ENCODE measurements at regions not wholly inside any gene's neighbourhood (a gene's known extent, or its start where the extent isn't known, plus 50 kb on each side); places are given as distances from the start of the nearest gene placed in this dataset.

DNA sequence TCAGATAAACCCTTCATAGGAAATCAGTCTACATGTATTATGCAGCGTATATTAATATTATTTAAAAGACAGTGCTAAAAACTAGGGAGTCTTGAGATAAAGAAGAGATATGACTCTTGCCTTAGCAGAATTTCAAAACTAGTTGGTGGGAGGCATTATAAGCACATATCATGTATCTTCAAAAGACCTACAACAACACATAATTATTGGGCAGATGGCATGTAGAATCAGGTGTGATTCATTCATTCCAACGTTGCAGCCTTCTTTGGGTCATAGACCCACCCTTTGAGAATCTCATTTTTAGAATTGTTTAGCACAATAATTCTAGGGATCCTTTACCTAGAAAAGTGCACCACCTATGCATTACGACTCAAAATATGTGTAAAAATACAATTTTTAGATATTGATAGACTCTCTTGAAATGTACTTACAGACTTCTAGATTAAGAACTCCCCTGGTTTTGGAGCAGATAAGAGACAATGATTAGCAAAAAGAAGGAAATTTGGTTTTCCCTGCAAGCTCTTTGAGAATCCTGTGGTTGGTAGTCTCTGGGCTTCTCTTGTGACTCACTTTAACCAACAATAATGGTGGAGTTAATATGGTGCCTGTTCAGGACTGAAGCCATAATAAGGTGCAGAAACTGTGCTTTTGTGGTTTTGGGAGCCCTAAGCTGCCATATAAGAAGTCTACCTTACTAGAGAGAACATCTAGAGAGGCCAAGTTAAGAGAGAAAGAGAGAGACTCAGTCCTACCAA, 85.3 kb upstream of the RGS4 start:
- H3K4me3 Mint-ChIP-seq (ENCODE audit: low read depth) = no peak overlapping the region
- H3K9me3 Mint-ChIP-seq = no peaks in the 10 kb centered on the region
- intact Hi-C loops (cut with micrococcal nuclease) = no loop called here
- no peaks in the 10 kb centered on the region for H3K4me1 Mint-ChIP-seq (ENCODE audit: low read depth)
- no peak for DNase-seq (ENCODE audit: low spot score)
- H3K27ac Mint-ChIP-seq = no peak overlapping the region
- H3K27me3 Mint-ChIP-seq (ENCODE audit: low read depth) = peaks cover 3% of the 10 kb centered on the region
- no peaks in the 10 kb centered on the region for H3K36me3 Mint-ChIP-seq (ENCODE audit: low read depth)

- H3K27me3 Mint-ChIP-seq (ENCODE audit: low read depth) = peaks cover 3% of the 10 kb centered on the region
- no peaks in the 10 kb centered on the region for H3K4me1 Mint-ChIP-seq (ENCODE audit: low read depth)
- intact Hi-C loops (cut with micrococcal nuclease) = no loop called here
- DNase-seq (ENCODE audit: low spot score) = no peak
- no peaks in the 10 kb centered on the region for H3K9me3 Mint-ChIP-seq
- no peak overlapping the region for H3K4me3 Mint-ChIP-seq (ENCODE audit: low read depth)
- H3K27ac Mint-ChIP-seq = no peak overlapping the region
- H3K36me3 Mint-ChIP-seq (ENCODE audit: low read depth) = no peaks in the 10 kb centered on the region
Measured at GRCh38 chr1:162982364-162982763, 86.8 kb upstream of the RGS4 start.

DNA sequence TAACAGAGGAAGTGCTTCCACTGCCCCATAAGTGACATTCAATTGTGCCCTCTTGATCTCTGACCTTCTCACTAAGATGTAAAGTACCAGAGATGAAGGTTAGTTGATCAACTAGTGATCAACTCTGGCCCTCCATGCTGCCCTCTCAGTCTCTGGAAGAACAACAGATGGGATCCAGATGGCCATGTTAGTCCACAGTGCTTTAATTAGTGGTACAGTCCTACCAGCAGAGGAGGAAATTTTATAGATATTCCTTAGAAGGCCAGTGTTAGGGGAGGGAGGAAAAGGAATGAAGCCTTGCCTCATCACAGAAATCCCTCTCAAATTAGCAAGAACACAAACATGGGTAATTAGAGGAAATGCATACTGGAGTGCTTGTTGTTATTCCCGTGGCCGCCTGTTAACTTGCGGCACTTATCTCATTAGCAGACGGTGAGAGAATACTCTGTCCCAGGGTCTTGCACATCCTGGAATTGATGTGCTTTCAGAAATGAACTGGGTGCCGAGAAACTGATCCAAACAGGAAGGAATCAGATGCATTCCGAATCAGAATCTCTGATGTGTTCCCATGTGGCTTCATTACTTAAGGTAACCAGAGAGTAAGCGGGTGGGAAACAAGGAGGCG, 91.1 kb upstream of the RGS4 start:
- peaks cover 3% of the 10 kb centered on the region for H3K27me3 Mint-ChIP-seq (ENCODE audit: low read depth)
- no peaks in the 10 kb centered on the region for H3K9me3 Mint-ChIP-seq
- no peaks in the 10 kb centered on the region for H3K36me3 Mint-ChIP-seq (ENCODE audit: low read depth)
- no peak overlapping the region for H3K27ac Mint-ChIP-seq
- H3K4me1 Mint-ChIP-seq (ENCODE audit: low read depth) = no peaks in the 10 kb centered on the region
- DNase-seq (ENCODE audit: low spot score) = no peak
- H3K4me3 Mint-ChIP-seq (ENCODE audit: low read depth) = no peak overlapping the region
- intact Hi-C loops (cut with micrococcal nuclease) = no loop called here

DNA sequence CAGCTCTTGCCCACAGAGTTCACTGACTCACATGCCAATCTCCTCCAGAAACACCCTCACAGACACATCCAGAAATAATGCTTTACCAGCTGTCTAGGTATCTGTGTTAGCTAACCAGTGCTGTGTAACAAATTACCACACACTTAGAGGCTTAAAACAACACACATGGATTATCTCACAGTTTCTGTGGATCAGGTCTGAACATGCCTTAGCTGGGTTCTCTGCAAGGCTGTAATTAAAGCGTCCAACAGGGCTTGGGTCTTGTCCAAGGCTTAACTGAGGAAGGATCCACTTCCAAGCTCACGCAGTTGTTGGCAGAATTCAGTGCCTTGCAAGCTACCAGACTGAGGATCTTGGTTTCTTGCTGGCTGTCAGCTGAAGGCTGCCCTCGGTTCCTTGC, 92.5 kb upstream of the RGS4 start:
- Mint-ChIP-seq H3K27ac (no peak overlapping the region), H3K27me3 (ENCODE audit: low read depth) (peaks cover 4% of the 10 kb centered on the region), H3K36me3 (ENCODE audit: low read depth) (no peaks in the 10 kb centered on the region), H3K4me1 (ENCODE audit: low read depth) (no peaks in the 10 kb centered on the region), H3K9me3 (no peaks in the 10 kb centered on the region), H3K4me3 (ENCODE audit: low read depth) (no peak overlapping the region)
- DNase-seq (ENCODE audit: low spot score) = no peak
- intact Hi-C loops (cut with micrococcal nuclease) = no loop called here

DNA sequence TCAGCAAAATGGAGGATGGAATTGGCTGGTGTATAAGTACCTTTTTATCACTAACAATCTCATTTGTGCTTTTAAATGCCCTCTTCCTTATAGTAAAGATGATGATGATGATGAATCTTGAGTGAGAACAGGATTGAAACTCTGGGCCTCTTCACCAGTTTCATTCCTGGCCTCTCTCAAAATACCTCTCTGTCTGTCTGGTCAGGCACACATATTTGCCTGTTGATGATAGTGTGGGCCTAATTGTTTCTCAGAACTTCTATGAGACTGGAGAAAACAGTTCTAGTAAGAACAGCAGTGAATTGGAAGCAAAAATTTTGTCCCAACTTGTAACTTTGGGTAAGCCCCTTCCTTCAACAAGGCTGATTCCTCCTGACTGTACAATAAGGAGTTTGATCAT, 94.4 kb upstream of the RGS4 start:
- no peak for DNase-seq (ENCODE audit: low spot score)
- Mint-ChIP-seq H3K36me3 (ENCODE audit: low read depth) (no peaks in the 10 kb centered on the region), H3K4me1 (ENCODE audit: low read depth) (no peaks in the 10 kb centered on the region), H3K4me3 (ENCODE audit: low read depth) (no peak overlapping the region), H3K9me3 (no peaks in the 10 kb centered on the region), H3K27me3 (ENCODE audit: low read depth) (peaks cover 4% of the 10 kb centered on the region), H3K27ac (no peak overlapping the region)
- intact Hi-C loops (cut with micrococcal nuclease) = no loop called here

GRCh38 chr1:162973381-162973795, 95.8 kb upstream of the RGS4 start:
- Mint-ChIP-seq H3K9me3 (no peaks in the 10 kb centered on the region), H3K4me3 (ENCODE audit: low read depth) (no peak overlapping the region), H3K4me1 (ENCODE audit: low read depth) (no peaks in the 10 kb centered on the region), H3K36me3 (ENCODE audit: low read depth) (no peaks in the 10 kb centered on the region), H3K27me3 (ENCODE audit: low read depth) (peaks cover 4% of the 10 kb centered on the region), H3K27ac (no peak overlapping the region)
- no peak for DNase-seq (ENCODE audit: low spot score)
- intact Hi-C loops (cut with micrococcal nuclease) = no loop called here

- peaks cover 4% of the 10 kb centered on the region for H3K27me3 Mint-ChIP-seq (ENCODE audit: low read depth)
- H3K36me3 Mint-ChIP-seq (ENCODE audit: low read depth) = no peaks in the 10 kb centered on the region
- no peaks in the 10 kb centered on the region for H3K9me3 Mint-ChIP-seq
- DNase-seq (ENCODE audit: low spot score) = no peak
- intact Hi-C loops (cut with micrococcal nuclease) = no loop called here
- no peak overlapping the region for H3K4me3 Mint-ChIP-seq (ENCODE audit: low read depth)
- no peak overlapping the region for H3K27ac Mint-ChIP-seq
- no peaks in the 10 kb centered on the region for H3K4me1 Mint-ChIP-seq (ENCODE audit: low read depth)
Measured at GRCh38 chr1:162972773-162973172, 96.4 kb upstream of the RGS4 start.

- Mint-ChIP-seq H3K4me1 (ENCODE audit: low read depth) (no peaks in the 10 kb centered on the region), H3K36me3 (ENCODE audit: low read depth) (no peaks in the 10 kb centered on the region), H3K4me3 (ENCODE audit: low read depth) (no peak overlapping the region), H3K9me3 (no peaks in the 10 kb centered on the region), H3K27me3 (ENCODE audit: low read depth) (peaks cover 4% of the 10 kb centered on the region), H3K27ac (no peak overlapping the region)
- no peak for DNase-seq (ENCODE audit: low spot score)
- intact Hi-C loops (cut with micrococcal nuclease) = no loop called here
Measured at GRCh38 chr1:162970021-162970420, 99.1 kb upstream of the RGS4 start.

DNA sequence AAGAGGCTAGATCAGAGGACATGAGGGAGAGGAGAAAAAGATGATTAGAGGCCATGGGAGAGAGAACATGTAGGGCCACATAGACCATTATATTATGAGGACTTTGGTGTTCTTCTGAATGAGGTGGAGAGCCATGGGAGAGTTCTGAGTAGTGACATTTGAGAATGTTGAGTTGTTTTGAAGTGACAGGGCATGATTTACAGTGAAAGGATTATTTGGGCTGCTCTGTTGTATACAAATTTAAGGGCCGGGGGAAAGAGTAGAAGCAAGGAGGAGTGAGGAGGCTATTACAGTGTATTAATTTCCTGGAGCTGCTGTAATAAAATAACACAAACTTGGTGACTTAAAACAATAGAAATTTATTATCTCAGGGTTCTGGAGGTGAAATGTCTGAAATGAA, 102.5 kb upstream of the RGS4 start:
- H3K4me3 Mint-ChIP-seq (ENCODE audit: low read depth) = no peak overlapping the region
- H3K27ac Mint-ChIP-seq = no peak overlapping the region
- intact Hi-C loops (cut with micrococcal nuclease) = no loop called here
- DNase-seq (ENCODE audit: low spot score) = no peak
- no peaks in the 10 kb centered on the region for H3K27me3 Mint-ChIP-seq (ENCODE audit: low read depth)
- no peaks in the 10 kb centered on the region for H3K36me3 Mint-ChIP-seq (ENCODE audit: low read depth)
- no peaks in the 10 kb centered on the region for H3K9me3 Mint-ChIP-seq
- no peaks in the 10 kb centered on the region for H3K4me1 Mint-ChIP-seq (ENCODE audit: low read depth)

DNA sequence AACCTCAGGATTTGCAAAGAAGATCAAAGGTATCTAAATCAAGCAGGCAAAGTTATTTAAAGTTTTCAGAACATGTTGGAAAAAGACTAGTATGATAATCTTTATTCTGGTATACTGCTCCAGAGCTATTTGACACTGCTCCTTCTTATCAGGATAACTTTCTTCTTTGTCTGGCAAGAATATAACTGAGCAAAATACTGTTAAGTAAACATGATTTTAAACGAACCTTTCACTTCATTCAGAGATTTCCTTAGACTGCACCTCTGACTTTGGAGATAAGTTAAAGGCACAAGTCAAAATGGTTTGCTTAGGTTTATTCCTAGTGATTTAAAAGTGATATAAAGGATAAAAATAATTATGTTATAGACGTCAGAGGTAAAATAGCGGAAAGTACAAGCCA, 103.9 kb upstream of the CCDC190 start:
- Mint-ChIP-seq H3K27ac (no peak overlapping the region), H3K36me3 (ENCODE audit: low read depth) (no peaks in the 10 kb centered on the region), H3K4me3 (ENCODE audit: low read depth) (no peak overlapping the region), H3K27me3 (ENCODE audit: low read depth) (peaks cover 3% of the 10 kb centered on the region), H3K9me3 (no peaks in the 10 kb centered on the region), H3K4me1 (ENCODE audit: low read depth) (no peaks in the 10 kb centered on the region)
- intact Hi-C loops (cut with micrococcal nuclease) = no loop called here
- DNase-seq (ENCODE audit: low spot score) = no peak

DNA sequence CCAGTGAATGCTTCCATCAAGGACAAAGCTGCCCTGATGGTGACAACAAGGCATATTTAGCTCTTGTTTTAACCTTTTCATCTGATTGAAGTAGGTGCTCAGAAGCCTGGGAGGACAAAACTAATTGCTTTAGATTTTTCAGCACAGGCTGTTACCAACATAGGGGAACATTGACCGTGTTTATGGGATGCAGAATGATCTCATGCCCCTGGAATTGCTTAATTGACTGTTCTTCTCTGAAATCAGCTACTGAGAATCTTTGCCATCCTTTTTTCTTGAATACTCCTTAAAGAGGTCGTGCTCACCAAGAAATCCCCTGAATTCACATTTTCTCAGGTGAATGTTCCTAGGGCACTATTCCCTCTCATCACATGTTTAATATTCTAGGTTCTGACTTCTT, 95.9 kb upstream of the CCDC190 start:
- H3K27me3 Mint-ChIP-seq (ENCODE audit: low read depth) = peaks cover 3% of the 10 kb centered on the region
- no peak overlapping the region for H3K27ac Mint-ChIP-seq
- intact Hi-C loops (cut with micrococcal nuclease) = no loop called here
- H3K4me3 Mint-ChIP-seq (ENCODE audit: low read depth) = no peak overlapping the region
- no peaks in the 10 kb centered on the region for H3K36me3 Mint-ChIP-seq (ENCODE audit: low read depth)
- H3K9me3 Mint-ChIP-seq = no peaks in the 10 kb centered on the region
- no peak for DNase-seq (ENCODE audit: low spot score)
- H3K4me1 Mint-ChIP-seq (ENCODE audit: low read depth) = peaks cover 3% of the 10 kb centered on the region

- no peaks in the 10 kb centered on the region for H3K9me3 Mint-ChIP-seq
- H3K36me3 Mint-ChIP-seq (ENCODE audit: low read depth) = no peaks in the 10 kb centered on the region
- H3K4me3 Mint-ChIP-seq (ENCODE audit: low read depth) = no peak overlapping the region
- no peak for DNase-seq (ENCODE audit: low spot score)
- peaks cover 4% of the 10 kb centered on the region for H3K4me1 Mint-ChIP-seq (ENCODE audit: low read depth)
- H3K27ac Mint-ChIP-seq = no peak overlapping the region
- intact Hi-C loops (cut with micrococcal nuclease) = no loop called here
- no peaks in the 10 kb centered on the region for H3K27me3 Mint-ChIP-seq (ENCODE audit: low read depth)
Measured at GRCh38 chr1:162954824-162955223, 93.8 kb upstream of the CCDC190 start.

DNA sequence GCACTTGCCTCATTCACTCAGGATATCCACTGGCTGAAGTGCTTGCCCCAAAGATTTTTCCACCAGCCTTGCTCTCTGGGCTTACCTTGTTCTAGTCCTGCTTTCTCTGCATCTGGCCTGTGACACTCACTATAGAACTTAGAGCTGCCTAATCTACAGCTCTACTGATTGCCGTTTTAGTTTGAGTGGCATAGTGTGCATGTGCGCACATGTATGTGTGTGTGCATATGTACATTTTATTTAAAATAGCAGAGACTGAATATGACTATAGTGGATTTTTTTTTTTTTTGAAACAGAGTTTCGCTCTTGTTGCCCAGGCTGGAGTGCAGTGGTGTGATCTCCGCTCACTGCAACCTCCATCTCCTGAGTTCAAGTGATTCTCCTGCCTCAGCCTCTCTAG, 92.0 kb upstream of the CCDC190 start:
- no peak overlapping the region for H3K27ac Mint-ChIP-seq
- no peak for DNase-seq (ENCODE audit: low spot score)
- intact Hi-C loops (cut with micrococcal nuclease) = no loop called here
- H3K4me1 Mint-ChIP-seq (ENCODE audit: low read depth) = peaks cover 4% of the 10 kb centered on the region
- no peaks in the 10 kb centered on the region for H3K9me3 Mint-ChIP-seq
- no peak overlapping the region for H3K4me3 Mint-ChIP-seq (ENCODE audit: low read depth)
- H3K36me3 Mint-ChIP-seq (ENCODE audit: low read depth) = no peaks in the 10 kb centered on the region
- H3K27me3 Mint-ChIP-seq (ENCODE audit: low read depth) = no peaks in the 10 kb centered on the region

Measured in activated T-helper 2 cell treated with anti-CD3 and anti-CD28 coated beads, Interferon-gamma antibody, Interleukin-2, Interleukin-4, amounts not matched to agents 10 μg/mL and 5 μg/mL and 100 μg/mL, durations not matched to agents 14 hours and 24 hours and 36 hours (primary cell).